HepG2 (cell line): ENCODE measurements at regions not wholly inside any gene's neighbourhood (a gene's known extent, or its start where the extent isn't known, plus 50 kb on each side); places are given as distances from the start of the nearest gene placed in this dataset.

Source experiments
- ATAC-seq: fragments of 200-7000 bp; cut with Tn5 transposase; 3 replicates; pipeline ENCODE4 v1.9.1; 2020; ENCODE audit warnings: mild to moderate bottlenecking, moderate library complexity
- BruUV-seq: library from RNA; stranded (reverse); fragments of 400-500 nt; replicated peaks from 2 replicates; lab custom pipeline; 2021; lab: Mats Ljungman, UMichigan
- CTCF ChIA-PET: fragments of 300-600 bp; formaldehyde crosslinking; extraction: SDS; loops from one replicate; lab custom pipeline; 2021; ENCODE audit warnings: low total read pairs, inconsistent platforms, low intra/inter-chr PET ratio; lab: Yijun Ruan, JAX
- POLR2A ChIA-PET: fragments of 350-600 bp; sonication (Branson Sonifier 250); formaldehyde crosslinking; loops from one replicate; lab custom pipeline; 2020; ENCODE audit warnings: antibody characterized with exemption, inconsistent platforms; lab: Yijun Ruan, JAX
- DNase-seq: peaks from one replicate; pipeline ENCODE4 v3.0.0-alpha.2; 2015; ENCODE audit warnings: low spot score
- FAIRE-seq: peaks from 3 replicates; lab custom pipeline; 2011; peaks lifted over from hg19 to GRCh38; lab: Jason Lieb, UNC
- H2AFZ ChIP-seq: one replicate; pipeline ENCODE4 v1.6.1; 2011; ENCODE audit warnings: low read length, inconsistent platforms
- H3K27ac ChIP-seq: fragments of 300-600 bp; 3 replicates; pipeline ENCODE4 v1.8.0; 2011; ENCODE audit warnings: mixed run types, mild to moderate bottlenecking, mixed read lengths, low read length, inconsistent platforms; ENCODE audit not compliant: insufficient read depth; ENCODE audit errors: extremely low read length
- H3K27me3 ChIP-seq, 2 experiments: fragments of 200-600 bp in 1 of 2; 2 replicates in 1 of 2; 3 replicates in 1 of 2; pipeline versions ENCODE4 v1.6.0 to v1.8.0; 2011; ENCODE audit warnings: low read length in 2 of 2, mild to moderate bottlenecking in 2 of 2, moderate library complexity in 2 of 2, inconsistent platforms in 1 of 2; ENCODE audit not compliant: insufficient read depth in 2 of 2, control insufficient read depth in 1 of 2
- H3K36me3 ChIP-seq, 2 experiments: fragments of 200-600 bp in 1 of 2; replicated peaks in 1 of 2; 2 replicates in 1 of 2; 3 replicates in 1 of 2; pipeline versions ENCODE4 v1.5.1 to v1.8.0; 2011; ENCODE audit warnings: low read length in 2 of 2, inconsistent platforms in 1 of 2; ENCODE audit not compliant: insufficient read depth in 2 of 2, control insufficient read depth in 1 of 2
- H3K4me1 ChIP-seq: 2 replicates; pipeline ENCODE4 v1.5.1; 2012; ENCODE audit warnings: low read length, inconsistent platforms; ENCODE audit not compliant: insufficient read depth
- H3K4me2 ChIP-seq: 2 replicates; pipeline ENCODE4 v1.6.0; 2011; ENCODE audit warnings: low read depth, low read length, inconsistent platforms
- H3K4me3 ChIP-seq, 3 experiments: fragments of 200-600 bp in 1 of 3; sonication (generic), shearing (Covaris generic) in 1 of 3; replicated peaks in 1 of 3; 2 replicates each; pipeline ENCODE4 v1.5.1; 2011 to 2016; ENCODE audit warnings: low read length in 3 of 3, inconsistent platforms in 2 of 3, low read depth in 2 of 3, mild to moderate bottlenecking in 2 of 3, control low read depth in 1 of 3, mixed read lengths in 1 of 3; ENCODE audit not compliant: insufficient read depth in 1 of 3
- H3K79me2 ChIP-seq: one replicate; pipeline ENCODE4 v1.6.1; 2011; ENCODE audit warnings: low read length, inconsistent platforms; ENCODE audit not compliant: insufficient read depth
- H3K9ac ChIP-seq: 2 replicates; pipeline ENCODE4 v1.6.0; 2011; ENCODE audit warnings: mild to moderate bottlenecking, low read depth, low read length, inconsistent platforms; ENCODE audit not compliant: insufficient read depth
- H3K9me3 ChIP-seq: 2 replicates; pipeline ENCODE4 v1.5.1; 2012; ENCODE audit warnings: mild to moderate bottlenecking, low read length
- H4K20me1 ChIP-seq: 2 replicates; pipeline ENCODE4 v1.6.0; 2011; ENCODE audit warnings: inconsistent platforms, mild to moderate bottlenecking, low read length, moderate library complexity; ENCODE audit not compliant: insufficient read depth
- HOXA3 ChIP-seq: sonication (generic); formaldehyde crosslinking; IDR thresholded peaks from 2 replicates; pipeline ENCODE4 v1.5.0; 2020; ENCODE audit warnings: missing genetic modification reagents
- KAT8 ChIP-seq: IDR thresholded peaks from 2 replicates; pipeline ENCODE4 v1.6.1; 2016; ENCODE audit warnings: missing genetic modification reagents, missing compliant biosample characterization
- KDM2A ChIP-seq: sonication (generic); formaldehyde crosslinking; IDR thresholded peaks from 2 replicates; pipeline ENCODE4 v1.4.0; 2020; ENCODE audit warnings: low read depth, missing genetic modification reagents, borderline replicate concordance
- KLF12 ChIP-seq: sonication (generic); formaldehyde crosslinking; IDR thresholded peaks from 2 replicates; pipeline ENCODE4 v1.4.0; 2020; ENCODE audit warnings: missing genetic modification reagents, borderline replicate concordance
- MAFF ChIP-seq: IDR thresholded peaks from 2 replicates; pipeline ENCODE4 v1.6.1; 2011; ENCODE audit warnings: low read depth, low read length, improper control_type of control experiment
- MLX ChIP-seq: IDR thresholded peaks from 2 replicates; pipeline ENCODE4 v1.6.1; 2016
- RBFOX2 ChIP-seq: fragments of 200-400 bp; formaldehyde crosslinking; IDR thresholded peaks from 2 replicates; pipeline ENCODE4 v1.6.1; 2017; ENCODE audit warnings: low read depth, mild to moderate bottlenecking, low read length
- SIN3B ChIP-seq: fragments of 150-350 bp; IDR thresholded peaks from 2 replicates; pipeline ENCODE4 v1.6.1; 2014; ENCODE audit warnings: low read length
- ZBTB20 ChIP-seq: sonication (generic); formaldehyde crosslinking; IDR thresholded peaks from 2 replicates; pipeline ENCODE4 v1.8.1; 2023; ENCODE audit warnings: missing genetic modification reagents, low read depth, mild to moderate bottlenecking, borderline replicate concordance
- ZMYM2 ChIP-seq: sonication (generic); formaldehyde crosslinking; IDR thresholded peaks from 2 replicates; pipeline ENCODE4 v1.8.0; 2022; ENCODE audit warnings: mild to moderate bottlenecking, missing genetic modification reagents
- ZMYM4 ChIP-seq: sonication (generic); formaldehyde crosslinking; IDR thresholded peaks from 2 replicates; pipeline ENCODE4 v1.8.1; 2023; ENCODE audit warnings: mild to moderate bottlenecking, missing genetic modification reagents
- ZNF607 ChIP-seq: sonication (generic); formaldehyde crosslinking; IDR thresholded peaks from 2 replicates; pipeline ENCODE4 v1.5.1; 2020; ENCODE audit warnings: missing genetic modification reagents, mild to moderate bottlenecking, borderline replicate concordance
- ZNF644 ChIP-seq: IDR thresholded peaks from 2 replicates; pipeline ENCODE4 v1.6.1; 2016; ENCODE audit warnings: low read depth
- ZNF768 ChIP-seq: sonication (generic); formaldehyde crosslinking; IDR thresholded peaks from 2 replicates; pipeline ENCODE4 v1.4.0; 2020; ENCODE audit warnings: missing genetic modification reagents
- ZZZ3 ChIP-seq: sonication (generic); formaldehyde crosslinking; IDR thresholded peaks from 2 replicates; pipeline ENCODE4 v1.4.0; 2020; ENCODE audit warnings: missing genetic modification reagents, mild to moderate bottlenecking, borderline replicate concordance
- WGBS: methylation state at CpG from one replicate; pipeline ENCODE4 v1.1.6; 2017; ENCODE audit warnings: low lambda C conversion rate; 5-methylcytosine and 5-hydroxymethylcytosine counted together
- in situ Hi-C: cut with HindIII; loops from 2 replicates; pipeline ENCODE4 v1.10.0; 2017; ENCODE audit warnings: low pct_unique_long_range_greater_than_20kb; ENCODE audit not compliant: extremely low pct_ligation_motif_present
- intact Hi-C: fragments of 100-400 bp; cut with micrococcal nuclease; formaldehyde crosslinking; loops from one replicate; pipeline ENCODE4 v1.10.0; 2022; ENCODE audit not compliant: unreplicated experiment
- TF ChIP-seq, protein P1 (sequence below): IDR thresholded peaks from 2 replicates; pipeline ENCODE4 v1.6.1; 2016; ENCODE audit warnings: low read depth, control low read depth
- TF ChIP-seq, protein P2 (sequence below): sonication (generic); formaldehyde crosslinking; IDR thresholded peaks from 2 replicates; pipeline ENCODE4 v1.4.0; 2020; ENCODE audit warnings: missing genetic modification reagents

DNA sequence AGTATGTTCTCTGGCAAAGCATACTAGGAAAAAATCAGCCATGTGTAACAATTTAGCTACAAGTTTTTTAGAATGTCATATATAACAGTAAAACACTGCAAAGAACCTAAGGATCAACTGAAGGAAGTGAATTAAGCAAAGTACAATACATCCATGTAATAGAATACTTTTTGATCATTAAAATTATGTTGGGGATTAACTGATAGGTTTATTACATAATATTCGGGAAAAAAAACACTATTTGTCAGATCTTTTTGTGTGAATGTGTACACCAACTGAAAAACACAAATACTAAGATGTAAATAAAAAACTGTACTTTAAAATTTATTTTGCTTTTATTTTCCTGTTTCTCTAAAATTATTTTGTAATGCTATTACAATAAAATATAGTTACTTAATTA is 185.5 kb upstream of the DYNLRB2 start:
- intact Hi-C loops, result no loop called here
- no peak overlapping the region for H3K27ac ChIP-seq
- TF ChIP-seq MLX (no peak), KAT8 (CRISPR knock-in tag) (no peak), ZNF607 (CRISPR knock-in tag) (no peak), MAFF (no peak), ZMYM4 (CRISPR knock-in tag) (no peak), ZBTB20 (CRISPR knock-in tag) (no peak), ZZZ3 (CRISPR knock-in tag) (no peak), KLF12 (CRISPR knock-in tag) (no peak), ZNF768 (CRISPR knock-in tag) (no peak), RBFOX2 (no peak), KDM2A (CRISPR knock-in tag) (no peak), SIN3B (no peak), ZMYM2 (CRISPR knock-in tag) (no peak), HOXA3 (no peak), ZNF644 (CRISPR knock-in tag) (no peak)
- TF ChIP-seq, protein P1, sequence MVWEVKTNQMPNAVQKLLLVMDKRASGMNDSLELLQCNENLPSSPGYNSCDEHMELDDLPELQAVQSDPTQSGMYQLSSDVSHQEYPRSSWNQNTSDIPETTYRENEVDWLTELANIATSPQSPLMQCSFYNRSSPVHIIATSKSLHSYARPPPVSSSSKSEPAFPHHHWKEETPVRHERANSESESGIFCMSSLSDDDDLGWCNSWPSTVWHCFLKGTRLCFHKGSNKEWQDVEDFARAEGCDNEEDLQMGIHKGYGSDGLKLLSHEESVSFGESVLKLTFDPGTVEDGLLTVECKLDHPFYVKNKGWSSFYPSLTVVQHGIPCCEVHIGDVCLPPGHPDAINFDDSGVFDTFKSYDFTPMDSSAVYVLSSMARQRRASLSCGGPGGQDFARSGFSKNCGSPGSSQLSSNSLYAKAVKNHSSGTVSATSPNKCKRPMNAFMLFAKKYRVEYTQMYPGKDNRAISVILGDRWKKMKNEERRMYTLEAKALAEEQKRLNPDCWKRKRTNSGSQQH (CRISPR knock-in tag), result no peak
- TF ChIP-seq, protein P2, sequence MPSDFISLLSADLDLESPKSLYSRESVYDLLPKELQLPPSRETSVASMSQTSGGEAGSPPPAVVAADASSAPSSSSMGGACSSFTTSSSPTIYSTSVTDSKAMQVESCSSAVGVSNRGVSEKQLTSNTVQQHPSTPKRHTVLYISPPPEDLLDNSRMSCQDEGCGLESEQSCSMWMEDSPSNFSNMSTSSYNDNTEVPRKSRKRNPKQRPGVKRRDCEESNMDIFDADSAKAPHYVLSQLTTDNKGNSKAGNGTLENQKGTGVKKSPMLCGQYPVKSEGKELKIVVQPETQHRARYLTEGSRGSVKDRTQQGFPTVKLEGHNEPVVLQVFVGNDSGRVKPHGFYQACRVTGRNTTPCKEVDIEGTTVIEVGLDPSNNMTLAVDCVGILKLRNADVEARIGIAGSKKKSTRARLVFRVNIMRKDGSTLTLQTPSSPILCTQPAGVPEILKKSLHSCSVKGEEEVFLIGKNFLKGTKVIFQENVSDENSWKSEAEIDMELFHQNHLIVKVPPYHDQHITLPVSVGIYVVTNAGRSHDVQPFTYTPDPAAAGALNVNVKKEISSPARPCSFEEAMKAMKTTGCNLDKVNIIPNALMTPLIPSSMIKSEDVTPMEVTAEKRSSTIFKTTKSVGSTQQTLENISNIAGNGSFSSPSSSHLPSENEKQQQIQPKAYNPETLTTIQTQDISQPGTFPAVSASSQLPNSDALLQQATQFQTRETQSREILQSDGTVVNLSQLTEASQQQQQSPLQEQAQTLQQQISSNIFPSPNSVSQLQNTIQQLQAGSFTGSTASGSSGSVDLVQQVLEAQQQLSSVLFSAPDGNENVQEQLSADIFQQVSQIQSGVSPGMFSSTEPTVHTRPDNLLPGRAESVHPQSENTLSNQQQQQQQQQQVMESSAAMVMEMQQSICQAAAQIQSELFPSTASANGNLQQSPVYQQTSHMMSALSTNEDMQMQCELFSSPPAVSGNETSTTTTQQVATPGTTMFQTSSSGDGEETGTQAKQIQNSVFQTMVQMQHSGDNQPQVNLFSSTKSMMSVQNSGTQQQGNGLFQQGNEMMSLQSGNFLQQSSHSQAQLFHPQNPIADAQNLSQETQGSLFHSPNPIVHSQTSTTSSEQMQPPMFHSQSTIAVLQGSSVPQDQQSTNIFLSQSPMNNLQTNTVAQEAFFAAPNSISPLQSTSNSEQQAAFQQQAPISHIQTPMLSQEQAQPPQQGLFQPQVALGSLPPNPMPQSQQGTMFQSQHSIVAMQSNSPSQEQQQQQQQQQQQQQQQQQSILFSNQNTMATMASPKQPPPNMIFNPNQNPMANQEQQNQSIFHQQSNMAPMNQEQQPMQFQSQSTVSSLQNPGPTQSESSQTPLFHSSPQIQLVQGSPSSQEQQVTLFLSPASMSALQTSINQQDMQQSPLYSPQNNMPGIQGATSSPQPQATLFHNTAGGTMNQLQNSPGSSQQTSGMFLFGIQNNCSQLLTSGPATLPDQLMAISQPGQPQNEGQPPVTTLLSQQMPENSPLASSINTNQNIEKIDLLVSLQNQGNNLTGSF (CRISPR knock-in tag), result no peak
- TF ChIP-seq, all 625 proteins: peak for 0

More for the DNA sequence above, 185.5 kb upstream of the DYNLRB2 start:
- ATAC-seq (no peak), DNase-seq (no peak), FAIRE-seq (no peak)
- WGBS, result 5% methylated on average over 1 of the region's 1 CpG
- H3K9ac ChIP-seq, result no peak overlapping the region
- in situ Hi-C loops, result no loop called here
- H3K27me3 ChIP-seq, result no peaks in the 10 kb centered on the region; a peak in 1 of 5 replicates
- no peaks in the 10 kb centered on the region for H3K36me3 ChIP-seq
- H3K79me2 ChIP-seq, result no peaks in the 10 kb centered on the region
- no peak overlapping the region for H3K4me2 ChIP-seq
- H2AFZ ChIP-seq, result no peak overlapping the region
- H3K4me3 ChIP-seq, result no peak overlapping the region
- BruUV-seq, result no TSS peak
- no peaks in the 10 kb centered on the region for H3K4me1 ChIP-seq
- CTCF ChIA-PET, result no interaction called here
- H3K9me3 ChIP-seq, result no peaks in the 10 kb centered on the region
- H4K20me1 ChIP-seq, result no peaks in the 10 kb centered on the region
- POLR2A ChIA-PET, result interaction anchor here (0.6 kb wide), 1 partner anchor 26 kb away, joined by 3 read pairs; no protein-coding TSS in a partner anchor
